ENCODE measurements at regions not wholly inside any gene's neighbourhood (a gene's known extent, or its start where the extent isn't known, plus 50 kb on each side); places are given as distances from the start of the nearest gene placed in this dataset.

- TF ChIP-seq CTCF (IDR thresholded peaks at IDR 0.05; ENCODE audit: low read depth, low read length, missing control alignments) = no peak
- Histone ChIP-seq H3K27ac (no peak overlapping the region), H3K36me3 (replicated peaks) (no peaks in the 10 kb centered on the region), H3K27me3 (replicated peaks) (no peaks in the 10 kb centered on the region), H3K4me3 (ENCODE audit: low read depth, low read length) (no peak overlapping the region)
- in situ Hi-C loops (cut with HindIII; ENCODE audit: low pct_ligation_motif_present, low sequenced_read_pairs) = no loop called here
- no peak for DNase-seq
These were observed 405.5 kb downstream of the TMEM114 start for GRCh38 chr16:8184854-8185253.

GRCh38 chr16:8183176-8184099 lies 406.9 kb downstream of the TMEM114 start:
- no peaks in the 10 kb centered on the region for H3K27me3 ChIP-seq (replicated peaks)
- H3K27ac ChIP-seq = no peak overlapping the region
- DNase-seq = no peak
- in situ Hi-C loops (cut with HindIII; ENCODE audit: low pct_ligation_motif_present, low sequenced_read_pairs) = no loop called here
- no peak for TF ChIP-seq CTCF (IDR thresholded peaks at IDR 0.05; ENCODE audit: low read depth, low read length, missing control alignments)
- H3K4me3 ChIP-seq (ENCODE audit: low read depth, low read length) = no peak overlapping the region
- no peaks in the 10 kb centered on the region for H3K36me3 ChIP-seq (replicated peaks)

GRCh38 chr16:8182761-8183160 lies 407.6 kb downstream of the TMEM114 start:
- no peak overlapping the region for H3K4me3 ChIP-seq (ENCODE audit: low read depth, low read length)
- H3K27me3 ChIP-seq (replicated peaks) = no peaks in the 10 kb centered on the region
- no peak overlapping the region for H3K27ac ChIP-seq
- no peak for DNase-seq
- in situ Hi-C loops (cut with HindIII; ENCODE audit: low pct_ligation_motif_present, low sequenced_read_pairs) = no loop called here
- H3K36me3 ChIP-seq (replicated peaks) = no peaks in the 10 kb centered on the region
- no peak for TF ChIP-seq CTCF (IDR thresholded peaks at IDR 0.05; ENCODE audit: low read depth, low read length, missing control alignments)

GRCh38 chr16:8179615-8180014 lies 410.7 kb downstream of the TMEM114 start:
- H3K27me3 ChIP-seq (replicated peaks) = no peaks in the 10 kb centered on the region
- no peak for DNase-seq
- H3K36me3 ChIP-seq (replicated peaks) = no peaks in the 10 kb centered on the region
- no peak overlapping the region for H3K4me3 ChIP-seq (ENCODE audit: low read depth, low read length)
- in situ Hi-C loops (cut with HindIII; ENCODE audit: low pct_ligation_motif_present, low sequenced_read_pairs) = no loop called here
- H3K27ac ChIP-seq = no peak overlapping the region
- TF ChIP-seq CTCF (IDR thresholded peaks at IDR 0.05; ENCODE audit: low read depth, low read length, missing control alignments) = no peak

GRCh38 chr16:8178271-8178670 lies 412.0 kb downstream of the TMEM114 start:
- H3K27me3 ChIP-seq (replicated peaks) = no peaks in the 10 kb centered on the region
- DNase-seq = no peak
- in situ Hi-C loops (cut with HindIII; ENCODE audit: low pct_ligation_motif_present, low sequenced_read_pairs) = no loop called here
- no peaks in the 10 kb centered on the region for H3K36me3 ChIP-seq (replicated peaks)
- no peak overlapping the region for H3K27ac ChIP-seq
- no peak overlapping the region for H3K4me3 ChIP-seq (ENCODE audit: low read depth, low read length)
- TF ChIP-seq CTCF (IDR thresholded peaks at IDR 0.05; ENCODE audit: low read depth, low read length, missing control alignments) = no peak

All from brain microvascular endothelial cell (primary cell).